Ovary (tissue), 7 donors: ENCODE measurements at regions not wholly inside any gene's neighbourhood (a gene's known extent, or its start where the extent isn't known, plus 50 kb on each side); places are given as distances from the start of the nearest gene placed in this dataset.

Experiments
- DNase-seq, 5 donors: peaks; one replicate each; pipeline ENCODE4 v3.0.0-alpha.2; 2019 to 2020
- H3K27ac ChIP-seq, 2 donors: fragments of 200-600 bp; one replicate each; pipeline versions ENCODE4 v1.5.1 to v1.8.0; 2019 to 2022
- H3K27me3 ChIP-seq: fragments of 200-600 bp; one replicate; pipeline ENCODE4 v1.8.0; 2022
- H3K36me3 ChIP-seq: fragments of 200-600 bp; sonication (generic); one replicate; pipeline ENCODE4 v1.5.1; 2019
- H3K4me1 ChIP-seq: one replicate; pipeline ENCODE4 v1.8.1; 2013; ENCODE audit warnings: mild to moderate bottlenecking, moderate library complexity; ENCODE audit not compliant: insufficient read depth
- H3K4me3 ChIP-seq: fragments of 200-600 bp; sonication (generic); one replicate; pipeline ENCODE4 v1.5.1; 2017
- H3K9me3 ChIP-seq, 2 donors: fragments of 200-600 bp in 1 of 2; sonication (generic) in 1 of 2; one replicate each; pipeline versions ENCODE4 v1.5.1 to v1.8.1; 2013 to 2019; ENCODE audit warnings: mild to moderate bottlenecking in 1 of 2, moderate library complexity in 1 of 2
- EP300 ChIP-seq: sonication (generic); formaldehyde crosslinking; IDR thresholded peaks from one replicate; pipeline ENCODE4 v1.6.1; 2017; ENCODE audit warnings: antibody characterized with exemption
- POLR2A ChIP-seq: fragments of 450-650 bp; IDR thresholded peaks from one replicate; pipeline ENCODE4 v1.6.1; 2017; ENCODE audit warnings: antibody characterized with exemption, mild to moderate bottlenecking, moderate library complexity
- whole genome bisulfite sequencing, 3 donors: extraction: QIAGEN DNeasy Blood & Tissue Kit in 1 of 3; methylation state at CpG; one replicate each; pipeline versions ENCODE4 v1.1.5 to v1.1.7; 2013 to 2017; 5-methylcytosine and 5-hydroxymethylcytosine counted together
- intact Hi-C, 4 donors: fragments of 100-400 bp; cut with DNase I; formaldehyde crosslinking; loops; one replicate each; pipeline versions ENCODE4 v1.11.0 to v1.15.1; 2022 to 2023
- TF ChIP-seq, protein P1 (sequence below), 3 donors: fragments of 450-650 bp in 2 of 3; fragments of 200-600 bp in 1 of 3; IDR thresholded peaks; one replicate each; pipeline versions ENCODE4 v1.5.1 to v1.8.0; 2016 to 2022; ENCODE audit warnings: antibody characterized with exemption in 3 of 3, mild to moderate bottlenecking in 1 of 3
- donor health status: DM: no; HTN: no; CAD: no; lungs with moderate emphysema.
- donor health status: DM: no; HTN: no; CAD: no.
- donor health status: Bipolar disorder and iron deficiency.
- donor health status: DM: no; HTN: no; CAD: no.
- donor health status: DM: yes; HTN: yes; CAD: no.

DNA sequence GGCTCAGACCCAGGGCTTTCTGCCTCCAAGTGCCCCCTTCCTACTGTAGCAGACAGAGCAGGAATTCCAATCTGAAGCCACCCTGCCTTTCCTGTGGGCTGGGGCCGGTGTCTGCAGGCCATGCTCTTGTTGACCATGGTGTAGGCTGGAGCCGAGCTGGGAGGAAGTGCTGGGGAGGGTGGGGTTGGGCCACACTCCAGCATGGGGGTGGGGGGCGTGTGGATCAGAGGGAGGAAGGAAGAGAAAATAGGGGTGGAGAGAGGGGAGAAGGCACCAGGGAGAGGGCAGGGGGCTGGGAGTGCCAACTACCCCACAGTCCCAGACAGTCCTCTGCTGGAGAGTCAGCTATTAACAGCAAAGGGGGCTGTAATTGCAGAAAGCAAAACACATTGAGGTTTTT, 54.3 kb upstream of the JPH3 start:
- no peak overlapping the region for H3K27ac ChIP-seq
- H3K27me3 ChIP-seq: no peaks in the 10 kb centered on the region
- DNase-seq: no peak
- H3K4me3 ChIP-seq: no peak overlapping the region
- WGBS, 3 donors: 23 to 24% (median 23%) methylated on average over 3 of the region's 3 CpGs
- TF ChIP-seq EP300: no peak
- TF ChIP-seq, protein P1, sequence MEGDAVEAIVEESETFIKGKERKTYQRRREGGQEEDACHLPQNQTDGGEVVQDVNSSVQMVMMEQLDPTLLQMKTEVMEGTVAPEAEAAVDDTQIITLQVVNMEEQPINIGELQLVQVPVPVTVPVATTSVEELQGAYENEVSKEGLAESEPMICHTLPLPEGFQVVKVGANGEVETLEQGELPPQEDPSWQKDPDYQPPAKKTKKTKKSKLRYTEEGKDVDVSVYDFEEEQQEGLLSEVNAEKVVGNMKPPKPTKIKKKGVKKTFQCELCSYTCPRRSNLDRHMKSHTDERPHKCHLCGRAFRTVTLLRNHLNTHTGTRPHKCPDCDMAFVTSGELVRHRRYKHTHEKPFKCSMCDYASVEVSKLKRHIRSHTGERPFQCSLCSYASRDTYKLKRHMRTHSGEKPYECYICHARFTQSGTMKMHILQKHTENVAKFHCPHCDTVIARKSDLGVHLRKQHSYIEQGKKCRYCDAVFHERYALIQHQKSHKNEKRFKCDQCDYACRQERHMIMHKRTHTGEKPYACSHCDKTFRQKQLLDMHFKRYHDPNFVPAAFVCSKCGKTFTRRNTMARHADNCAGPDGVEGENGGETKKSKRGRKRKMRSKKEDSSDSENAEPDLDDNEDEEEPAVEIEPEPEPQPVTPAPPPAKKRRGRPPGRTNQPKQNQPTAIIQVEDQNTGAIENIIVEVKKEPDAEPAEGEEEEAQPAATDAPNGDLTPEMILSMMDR (IDR thresholded peaks at IDR 0.05): no peak
- no peak for TF ChIP-seq POLR2A
- intact Hi-C loops: loop anchor here in 1 of 4 donors (5.0 to 10.0 kb wide), 2 partner anchors 89 to 133 kb away; no protein-coding TSS in a partner anchor
- no peaks in the 10 kb centered on the region for H3K36me3 ChIP-seq
- H3K9me3 ChIP-seq: no peaks in the 10 kb centered on the region
- H3K4me1 ChIP-seq: no peaks in the 10 kb centered on the region

DNA sequence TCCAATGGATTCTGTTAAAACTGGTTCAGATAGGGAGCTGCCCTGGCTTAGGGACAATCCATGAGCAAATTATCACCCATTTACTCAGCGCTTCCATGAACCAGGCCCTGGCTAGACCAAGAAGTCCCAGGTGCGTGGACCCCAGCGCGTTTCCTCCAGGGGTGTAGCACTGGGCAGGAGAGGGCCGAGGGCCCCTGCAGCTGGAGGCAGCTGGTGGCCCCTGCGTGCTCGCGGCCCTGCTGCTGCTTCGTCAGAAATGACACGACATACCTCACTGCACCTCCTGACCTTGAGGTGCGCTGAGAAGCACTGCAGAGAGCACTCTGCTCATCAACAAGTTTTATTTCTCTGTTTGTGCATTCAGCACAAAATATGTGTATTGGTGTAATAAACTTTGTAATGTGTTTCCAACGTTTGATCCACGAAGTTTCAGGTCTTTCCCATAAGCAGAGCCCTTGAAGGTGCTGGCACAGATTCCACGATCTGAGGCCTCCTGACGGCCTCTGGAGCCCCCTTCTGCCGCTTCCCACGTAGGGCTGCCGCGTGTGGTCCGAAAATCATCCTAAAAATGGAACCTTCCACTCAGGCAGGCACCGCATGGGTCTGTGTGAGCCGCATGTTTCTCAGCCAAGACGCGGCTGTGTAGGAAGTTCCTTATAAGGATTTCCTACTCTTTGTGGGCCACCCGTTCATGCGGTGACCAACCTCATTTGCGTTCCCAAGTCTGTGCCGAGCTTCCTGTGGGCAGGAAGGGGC, 50.8 kb upstream of the ZCCHC14 start:
- Histone ChIP-seq H3K27ac (no peak overlapping the region), H3K36me3 (no peaks in the 10 kb centered on the region), H3K4me3 (no peak overlapping the region), H3K9me3 (no peaks in the 10 kb centered on the region), H3K27me3 (no peaks in the 10 kb centered on the region), H3K4me1 (peaks cover 8% of the 10 kb centered on the region)
- TF ChIP-seq, protein P1 (IDR thresholded peaks at IDR 0.05): no peak
- TF ChIP-seq EP300: no peak
- no peak for TF ChIP-seq POLR2A
- 14 to 32% (median 15%) methylated on average over 26 to 28 of the region's 28 CpGs for WGBS, 3 donors
- intact Hi-C loops: loop anchor here in 1 of 4 donors (5.0 to 10.0 kb wide), 2 partner anchors 51 to 129 kb away; partner anchors contain the start of gene ZCCHC14
- DNase-seq: peak in 2 of 5 donors; percentile 45 to 55

DNA sequence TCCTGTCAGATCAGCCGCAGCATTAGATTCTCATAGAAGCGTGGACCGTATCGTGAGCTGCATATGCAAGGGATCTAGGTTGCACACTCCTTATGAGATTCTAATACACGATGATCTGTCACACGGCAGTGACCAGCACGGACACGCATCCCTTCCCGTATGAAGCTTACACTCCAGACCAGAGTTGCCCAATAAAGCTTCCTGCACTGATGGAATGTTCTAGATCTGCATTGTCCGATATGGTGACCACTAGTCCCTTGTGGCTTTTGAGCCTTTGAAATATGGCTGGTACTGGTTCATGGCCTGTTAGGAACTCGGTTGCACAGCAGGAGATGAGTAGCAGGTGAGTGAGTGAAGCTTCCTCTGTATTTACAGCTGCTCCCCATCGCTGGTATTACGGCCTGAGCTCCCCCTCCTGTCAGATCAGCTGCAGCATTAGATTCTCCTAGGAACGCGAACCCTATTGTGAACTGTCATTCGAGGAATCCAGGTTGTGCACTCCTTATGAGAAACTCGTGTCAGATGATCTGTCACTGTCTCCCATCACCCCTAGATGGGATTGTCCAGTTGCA, 49.8 kb upstream of the ZCCHC14 start:
- Histone ChIP-seq H3K27me3 (no peaks in the 10 kb centered on the region), H3K4me3 (no peak overlapping the region), H3K4me1 (peaks cover 8% of the 10 kb centered on the region), H3K36me3 (no peaks in the 10 kb centered on the region), H3K9me3 (no peaks in the 10 kb centered on the region), H3K27ac (no peak overlapping the region)
- WGBS, 3 donors: 73 to 82% (median 79%) methylated on average over 17 of the region's 17 CpGs
- no peak for DNase-seq
- TF ChIP-seq, protein P1 (IDR thresholded peaks at IDR 0.05): no peak
- TF ChIP-seq POLR2A (no peak), EP300 (no peak)
- intact Hi-C loops: loop anchor here in 1 of 4 donors (5.0 to 10.0 kb wide), 2 partner anchors 50 to 128 kb away; partner anchors contain the start of gene ZCCHC14
